GM23248 (cell line): ENCODE measurements at regions not wholly inside any gene's neighbourhood (a gene's known extent, or its start where the extent isn't known, plus 50 kb on each side); places are given as distances from the start of the nearest gene placed in this dataset.

ENCODE experiments used
- DNase-seq: peaks from one replicate; pipeline ENCODE4 v3.0.0-alpha.2; 2015
- H2AFZ ChIP-seq: fragments of 200-600 bp; sonication (generic); 2 replicates; pipeline ENCODE4 v1.6.1; 2016; ENCODE audit warnings: antibody characterized with exemption
- H3F3A ChIP-seq: fragments of 200-600 bp; sonication (generic); 2 replicates; pipeline ENCODE4 v1.6.1; 2016; ENCODE audit warnings: mild to moderate bottlenecking, antibody characterized with exemption, mixed run types; ENCODE audit not compliant: insufficient read depth
- H3K27ac ChIP-seq: fragments of 200-600 bp; sonication (generic); 2 replicates; pipeline ENCODE4 v1.5.1; 2016; ENCODE audit warnings: mild to moderate bottlenecking
- H3K27me3 ChIP-seq: fragments of 200-600 bp; sonication (generic); replicated peaks from 2 replicates; pipeline ENCODE4 v1.6.1; 2016; ENCODE audit warnings: mild to moderate bottlenecking; ENCODE audit not compliant: insufficient read depth
- H3K36me3 ChIP-seq: fragments of 200-600 bp; sonication (generic); 2 replicates; pipeline ENCODE4 v1.6.1; 2016; ENCODE audit warnings: low read depth, mild to moderate bottlenecking
- H3K4me1 ChIP-seq: fragments of 200-600 bp; sonication (generic); 2 replicates; pipeline ENCODE4 v1.6.1; 2016; ENCODE audit warnings: mild to moderate bottlenecking; ENCODE audit not compliant: insufficient read depth
- H3K4me2 ChIP-seq: fragments of 200-600 bp; sonication (generic); one replicate; pipeline ENCODE4 v1.6.1; 2016; ENCODE audit warnings: mild to moderate bottlenecking; ENCODE audit not compliant: unreplicated experiment
- H3K4me3 ChIP-seq: fragments of 200-600 bp; sonication (generic); 2 replicates; pipeline ENCODE4 v1.5.1; 2016; ENCODE audit warnings: mild to moderate bottlenecking
- H3K79me2 ChIP-seq: fragments of 200-600 bp; sonication (generic); 2 replicates; pipeline ENCODE4 v1.6.1; 2016; ENCODE audit warnings: mild to moderate bottlenecking; ENCODE audit not compliant: insufficient read depth
- H3K9ac ChIP-seq: fragments of 200-600 bp; sonication (generic); 2 replicates; pipeline ENCODE4 v1.6.1; 2016; ENCODE audit warnings: mild to moderate bottlenecking
- H3K9me2 ChIP-seq: fragments of 200-600 bp; sonication (generic); 2 replicates; pipeline ENCODE4 v1.6.1; 2016; ENCODE audit warnings: mixed run types, mild to moderate bottlenecking, moderate library complexity; ENCODE audit not compliant: insufficient read depth
- H3K9me3 ChIP-seq: fragments of 200-600 bp; sonication (generic); one replicate; pipeline ENCODE4 v1.6.1; 2017; ENCODE audit warnings: low read depth
- H4K20me1 ChIP-seq: fragments of 200-600 bp; sonication (generic); 2 replicates; pipeline ENCODE4 v1.6.0; 2016; ENCODE audit not compliant: insufficient read depth
- EZH2 ChIP-seq: fragments of 200-600 bp; sonication (generic); IDR thresholded peaks from 2 replicates; pipeline ENCODE4 v1.6.1; 2018; ENCODE audit warnings: antibody characterized with exemption, mild to moderate bottlenecking; ENCODE audit not compliant: insufficient read depth, poor library complexity, severe bottlenecking
- EZH2phosphoT487 ChIP-seq: fragments of 200-600 bp; sonication (generic); IDR thresholded peaks from 2 replicates; pipeline ENCODE4 v1.6.1; 2018; ENCODE audit warnings: antibody characterized with exemption, moderate library complexity, mild to moderate bottlenecking, low read depth; ENCODE audit not compliant: insufficient read depth
- WGBS, 2 experiments: methylation state at CpG; one replicate each; pipeline ENCODE4 v1.1.6; 2015 to 2017; ENCODE audit warnings: low lambda C conversion rate in 2 of 2, low coverage in 1 of 2; ENCODE audit errors: missing lambda C conversion rate in 2 of 2; 5-methylcytosine and 5-hydroxymethylcytosine counted together
- in situ Hi-C: fragments of 300-500 bp; cut with MboI; formaldehyde crosslinking; loops from 2 replicates; pipeline ENCODE4 v1.15.0; 2020

- no peaks in the 10 kb centered on the region for H3F3A ChIP-seq
Measured at GRCh38 chr18:41809652-41810051, 145.4 kb upstream of the PIK3C3 start.

DNA sequence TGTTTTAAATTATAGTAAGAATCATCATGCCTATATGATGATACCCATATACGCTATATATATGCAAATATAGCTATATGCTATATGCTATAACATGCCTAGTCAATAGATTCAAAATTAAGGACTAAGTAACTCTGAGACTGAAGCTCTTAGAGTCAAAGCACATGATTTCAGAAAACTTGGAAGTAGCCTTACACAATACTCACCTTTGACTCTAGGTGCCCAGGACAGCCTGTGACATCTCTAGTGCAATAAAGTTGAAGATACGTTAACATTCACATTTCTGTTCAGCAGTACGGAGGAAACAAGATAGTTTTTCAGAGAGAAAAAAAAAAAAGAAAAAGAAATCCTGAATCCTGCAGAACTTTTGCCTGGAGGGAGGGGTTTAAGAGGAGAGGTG is 149.7 kb upstream of the PIK3C3 start:
- H4K20me1 ChIP-seq, result no peaks in the 10 kb centered on the region
- TF ChIP-seq EZH2phosphoT487 (no peak), EZH2 (no peak)
- WGBS, 2 experiments, result 23 to 27% methylated on average over 3 of the region's 3 CpGs

More at GRCh38 chr18:41809652-41810051, 145.4 kb upstream of the PIK3C3 start:
- Histone ChIP-seq H2AFZ (no peak overlapping the region), H3K36me3 (no peaks in the 10 kb centered on the region), H4K20me1 (no peaks in the 10 kb centered on the region), H3K79me2 (no peaks in the 10 kb centered on the region), H3K4me1 (no peaks in the 10 kb centered on the region), H3K27ac (no peak overlapping the region), H3K4me2 (no peak overlapping the region), H3K4me3 (no peak overlapping the region), H3K27me3 (no peaks in the 10 kb centered on the region), H3K9ac (no peak overlapping the region), H3K9me3 (no peaks in the 10 kb centered on the region), H3K9me2 (no peaks in the 10 kb centered on the region)
- DNase-seq, result no peak
- WGBS, 2 experiments, result 0% methylated on average over 2 of the region's 2 CpGs
- in situ Hi-C loops, result no loop called here
- TF ChIP-seq EZH2, result no peak
- TF ChIP-seq EZH2phosphoT487, result no peak

DNA sequence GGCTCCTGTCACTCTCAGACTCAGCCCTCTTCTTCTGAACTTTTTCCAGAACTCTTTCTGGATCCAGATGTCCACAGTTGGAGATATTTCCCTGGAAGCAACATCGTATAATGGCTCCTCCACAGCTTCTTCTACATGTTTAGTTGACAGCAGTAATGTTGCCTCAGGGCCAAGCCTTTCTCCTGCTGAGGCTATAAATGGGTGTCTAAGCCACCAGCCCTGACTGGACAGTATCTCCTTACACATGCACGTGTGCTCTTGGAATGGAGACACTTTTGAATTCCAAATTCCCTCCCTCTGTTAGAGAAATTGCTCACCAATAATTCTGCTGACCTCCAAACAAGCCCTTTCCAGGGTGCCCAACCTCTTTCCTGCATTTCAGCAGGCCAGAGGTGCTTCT is 156.2 kb upstream of the PIK3C3 start:
- Histone ChIP-seq H3K9ac (no peak overlapping the region), H3K4me3 (no peak overlapping the region), H3K9me3 (no peaks in the 10 kb centered on the region), H3K27ac (no peak overlapping the region), H3K79me2 (no peaks in the 10 kb centered on the region), H2AFZ (no peak overlapping the region), H3K36me3 (no peaks in the 10 kb centered on the region), H3K4me1 (no peaks in the 10 kb centered on the region), H3K27me3 (peaks cover 7% of the 10 kb centered on the region), H3K4me2 (no peak overlapping the region), H4K20me1 (no peaks in the 10 kb centered on the region), H3K9me2 (no peaks in the 10 kb centered on the region), H3F3A (no peaks in the 10 kb centered on the region)
- in situ Hi-C loops, result no loop called here
- DNase-seq, result no peak
- TF ChIP-seq EZH2phosphoT487 (no peak), EZH2 (no peak)
- 0 to 2% methylated on average over 2 of the region's 2 CpGs for WGBS, 2 experiments

More for the DNA sequence above, 149.7 kb upstream of the PIK3C3 start:
- Histone ChIP-seq H2AFZ (no peak overlapping the region), H3K27ac (no peak overlapping the region), H3K4me3 (no peak overlapping the region), H3K4me1 (no peaks in the 10 kb centered on the region), H3F3A (no peaks in the 10 kb centered on the region), H3K9me3 (no peaks in the 10 kb centered on the region), H3K36me3 (no peaks in the 10 kb centered on the region), H3K79me2 (no peaks in the 10 kb centered on the region), H3K9ac (no peak overlapping the region), H3K4me2 (no peak overlapping the region), H3K9me2 (no peaks in the 10 kb centered on the region), H3K27me3 (peaks cover 7% of the 10 kb centered on the region)
- in situ Hi-C loops, result no loop called here
- DNase-seq, result no peak

- Histone ChIP-seq H3K4me3 (no peak overlapping the region), H3K9me2 (no peaks in the 10 kb centered on the region), H3K4me1 (no peaks in the 10 kb centered on the region), H3K27ac (no peak overlapping the region), H3K36me3 (no peaks in the 10 kb centered on the region), H3K27me3 (peaks cover 15% of the 10 kb centered on the region), H3K9me3 (no peaks in the 10 kb centered on the region), H3F3A (no peaks in the 10 kb centered on the region), H3K4me2 (no peak overlapping the region), H4K20me1 (no peaks in the 10 kb centered on the region), H3K9ac (no peak overlapping the region), H3K79me2 (no peaks in the 10 kb centered on the region), H2AFZ (no peak overlapping the region)
- in situ Hi-C loops, result no loop called here
- no peak for TF ChIP-seq EZH2phosphoT487
- TF ChIP-seq EZH2, result no peak
- 20 to 27% methylated on average over 5 of the region's 5 CpGs for WGBS, 2 experiments
- DNase-seq, result no peak
Measured at GRCh38 chr18:41790687-41791086, 164.3 kb upstream of the PIK3C3 start.

- Histone ChIP-seq H3F3A (no peaks in the 10 kb centered on the region), H3K79me2 (no peaks in the 10 kb centered on the region), H3K9me2 (no peaks in the 10 kb centered on the region), H3K27ac (no peak overlapping the region), H3K36me3 (no peaks in the 10 kb centered on the region), H3K4me2 (no peak overlapping the region), H3K4me3 (no peak overlapping the region), H4K20me1 (no peaks in the 10 kb centered on the region), H2AFZ (no peak overlapping the region), H3K27me3 (peaks cover 22% of the 10 kb centered on the region), H3K4me1 (no peaks in the 10 kb centered on the region), H3K9me3 (no peaks in the 10 kb centered on the region), H3K9ac (no peak overlapping the region)
- DNase-seq, result no peak
- no peak for TF ChIP-seq EZH2phosphoT487
- in situ Hi-C loops, result no loop called here
- WGBS, 2 experiments, result 39 to 48% methylated on average over 2 of the region's 2 CpGs
Measured at GRCh38 chr18:41789001-41789400, 166.0 kb upstream of the PIK3C3 start.
